B cell (primary cell): ENCODE measurements at regions not wholly inside any gene's neighbourhood (a gene's known extent, or its start where the extent isn't known, plus 50 kb on each side); places are given as distances from the start of the nearest gene placed in this dataset.

Source experiments
- ATAC-seq: fragments of 200-7000 bp; cut with Tn5 transposase; one replicate; pipeline ENCODE4 v1.10.0; 2021; ENCODE audit warnings: low read depth, mild to moderate bottlenecking, moderate number of reproducible peaks, moderate library complexity
- CTCF ChIA-PET: fragments of 350-600 bp; sonication (Branson Sonifier 250); formaldehyde crosslinking; loops from one replicate; lab custom pipeline; 2021; ENCODE audit warnings: antibody characterized with exemption, inconsistent platforms; lab: Charles Lee
- POLR2A ChIA-PET: fragments of 350-600 bp; sonication (Branson Sonifier 250); formaldehyde crosslinking; loops from one replicate; lab custom pipeline; 2021; ENCODE audit warnings: antibody characterized with exemption; lab: Charles Lee
- DNase-seq: peaks from one replicate; pipeline ENCODE4 v3.0.0; 2013
- H2AFZ ChIP-seq: 2 replicates; pipeline ENCODE4 v1.6.1; 2012; ENCODE audit warnings: mild to moderate bottlenecking, low read depth, low read length; ENCODE audit not compliant: insufficient read depth, poor library complexity, severe bottlenecking
- H3K27ac ChIP-seq, 2 donors: 1 replicate in 1 of 2; 2 replicates in 1 of 2; pipeline ENCODE4 v1.5.1; 2012 to 2013; ENCODE audit warnings: low read length in 2 of 2, mild to moderate bottlenecking in 2 of 2, moderate library complexity in 1 of 2
- H3K27me3 ChIP-seq, 4 experiments: fragments of 200-600 bp in 1 of 4; sonication (generic) in 1 of 4; replicated peaks in 1 of 4; 1 replicate in 2 of 4; 2 replicates in 2 of 4; pipeline versions ENCODE4 v1.6.1 to v1.7.0; 2013 to 2016; ENCODE audit warnings: low read length in 3 of 4, mild to moderate bottlenecking in 2 of 4, mixed read lengths in 1 of 4, moderate library complexity in 1 of 4; ENCODE audit not compliant: insufficient read depth in 4 of 4, control insufficient read depth in 3 of 4; ENCODE audit errors: control extremely low read depth in 1 of 4
- H3K36me3 ChIP-seq, 2 experiments: replicated peaks in 1 of 2; 1 replicate in 1 of 2; 2 replicates in 1 of 2; pipeline versions ENCODE4 v1.6.1 to v1.7.1; 2013; ENCODE audit warnings: low read length in 1 of 2; ENCODE audit not compliant: insufficient read depth in 2 of 2, control insufficient read depth in 1 of 2; ENCODE audit errors: control extremely low read depth in 1 of 2, extremely low read depth in 1 of 2
- H3K4me1 ChIP-seq, 2 donors: fragments of 200-600 bp in 1 of 2; sonication (generic) in 1 of 2; 1 replicate in 1 of 2; 2 replicates in 1 of 2; pipeline versions ENCODE4 v1.5.1 to v1.6.1; 2013 to 2017; ENCODE audit warnings: low read length in 2 of 2; ENCODE audit not compliant: control insufficient read depth in 2 of 2, insufficient read depth in 2 of 2
- H3K4me2 ChIP-seq: replicated peaks from 2 replicates; pipeline ENCODE3; 2012; ENCODE audit warnings: mild to moderate bottlenecking, low read depth, low read length; ENCODE audit not compliant: poor library complexity, severe bottlenecking
- H3K4me3 ChIP-seq, 5 experiments: fragments of 200-600 bp in 1 of 5; sonication (generic) in 1 of 5; 1 replicate in 3 of 5; 2 replicates in 2 of 5; pipeline versions ENCODE4 v1.5.1 to v1.7.0; 2011 to 2016; ENCODE audit warnings: low read length in 4 of 5, mild to moderate bottlenecking in 4 of 5, low read depth in 2 of 5, control low read depth in 1 of 5, moderate library complexity in 1 of 5; ENCODE audit not compliant: insufficient read depth in 1 of 5; ENCODE audit errors: control extremely low read depth in 1 of 5, extremely low read depth in 1 of 5
- H3K79me2 ChIP-seq: fragments of 200-600 bp; sonication (generic); one replicate; pipeline ENCODE4 v1.6.0; 2016; ENCODE audit warnings: low read length; ENCODE audit not compliant: control insufficient read depth, insufficient read depth
- H3K9ac ChIP-seq: fragments of 200-600 bp; sonication (generic); 2 replicates; pipeline ENCODE4 v1.6.1; 2017; ENCODE audit warnings: mild to moderate bottlenecking, low read length, moderate library complexity
- H3K9me3 ChIP-seq, 3 donors: one replicate each; pipeline versions ENCODE4 v1.6.1 to v1.7.1; 2013; ENCODE audit warnings: low read length in 2 of 3; ENCODE audit not compliant: control insufficient read depth in 2 of 3, insufficient read depth in 1 of 3; ENCODE audit errors: control extremely low read depth in 1 of 3
- H4K20me1 ChIP-seq: 2 replicates; pipeline ENCODE4 v1.6.0; 2012; ENCODE audit warnings: mild to moderate bottlenecking, low read length; ENCODE audit not compliant: insufficient read depth, control insufficient read depth, poor library complexity, severe bottlenecking
- H3K27ac Mint-ChIP-seq: one replicate; pipeline ENCODE4 v1.8.0; 2021; ENCODE audit warnings: mixed read lengths
- H3K27me3 Mint-ChIP-seq: one replicate; pipeline ENCODE4 v1.8.0; 2021; ENCODE audit warnings: mixed read lengths
- H3K4me1 Mint-ChIP-seq: one replicate; pipeline ENCODE4 v1.8.0; 2021; ENCODE audit warnings: mixed read lengths
- H3K4me3 Mint-ChIP-seq: one replicate; pipeline ENCODE4 v1.8.0; 2021; ENCODE audit warnings: mixed read lengths
- H3K9me3 Mint-ChIP-seq: one replicate; pipeline ENCODE4 v1.8.0; 2022; ENCODE audit warnings: mixed read lengths; ENCODE audit not compliant: insufficient read depth
- CTCF ChIP-seq: fragments of 200-600 bp; IDR thresholded peaks from one replicate; pipeline ENCODE4 v1.8.0; 2022; ENCODE audit warnings: antibody characterized with exemption, mild to moderate bottlenecking
- EZH2 ChIP-seq: IDR thresholded peaks from 2 replicates; pipeline ENCODE4 v1.6.1; 2012; ENCODE audit warnings: borderline replicate concordance, low read depth, mild to moderate bottlenecking, moderate library complexity, low read length; ENCODE audit not compliant: insufficient read depth, poor library complexity, severe bottlenecking
- WGBS: methylation state at CpG from one replicate; pipeline ENCODE4 v1.1.5; 2013; ENCODE audit warnings: missing lambda C conversion rate; ENCODE audit not compliant: insufficient coverage; 5-methylcytosine and 5-hydroxymethylcytosine counted together
- intact Hi-C: fragments of 100-400 bp; cut with micrococcal nuclease; formaldehyde crosslinking; loops from one replicate; pipeline ENCODE4 v1.10.0; 2022

- Histone ChIP-seq H3K79me2 (no peaks in the 10 kb centered on the region), H3K36me3 (no peaks in the 10 kb centered on the region), H2AFZ (no peak overlapping the region), H3K4me1 (peaks cover 6 to 7% of the 10 kb centered on the region in 2 donors), H3K27ac (no peak overlapping the region), H4K20me1 (no peaks in the 10 kb centered on the region), H3K9me3 (no peaks in the 10 kb centered on the region), H3K4me3 (no peak overlapping the region), H3K27me3 (peaks cover 0 to 3% (median 0%) of the 10 kb centered on the region in 4 experiments), H3K9ac (no peak overlapping the region), H3K4me2 (no peak overlapping the region)
- H3K27me3 Mint-ChIP-seq, result no peaks in the 10 kb centered on the region
- H3K27ac Mint-ChIP-seq, result no peak overlapping the region
- no peak for ATAC-seq
- TF ChIP-seq EZH2 (no peak), CTCF (no peak)
- intact Hi-C loops, result no loop called here
- ChIA-PET CTCF (interaction anchor here (2.2 kb wide), 1 partner anchor 12 kb away, joined by 8 read pairs; no protein-coding TSS in a partner anchor), POLR2A (no interaction called here)
- no peaks in the 10 kb centered on the region for H3K9me3 Mint-ChIP-seq
- WGBS, result 91% methylated on average over 12 of the region's 12 CpGs
- H3K4me3 Mint-ChIP-seq, result no peak overlapping the region
- no peak for DNase-seq
- H3K4me1 Mint-ChIP-seq, result peaks cover 11% of the 10 kb centered on the region
These were observed 78.4 kb upstream of the CCDC167 start for GRCh38 chr6:37578104-37578503.

GRCh38 chr6:37576336-37576737 is 76.6 kb upstream of the CCDC167 start:
- no peak overlapping the region for H2AFZ ChIP-seq
- no peaks in the 10 kb centered on the region for H3K4me1 ChIP-seq
- H3K9me3 ChIP-seq, result no peaks in the 10 kb centered on the region
- no peaks in the 10 kb centered on the region for H3K79me2 ChIP-seq
- Mint-ChIP-seq H3K27me3 (no peaks in the 10 kb centered on the region), H3K4me3 (no peak overlapping the region), H3K9me3 (no peaks in the 10 kb centered on the region), H3K27ac (no peak overlapping the region), H3K4me1 (peaks cover 2% of the 10 kb centered on the region)
- intact Hi-C loops, result no loop called here
- no peak overlapping the region for H3K4me3 ChIP-seq
- WGBS, result 93% methylated on average over 4 of the region's 7 CpGs
- DNase-seq (no peak), ATAC-seq (no peak)
- ChIA-PET POLR2A (no interaction called here), CTCF (interaction anchor here (0.7 to 2.2 kb wide), 3 partner anchors 9 to 78 kb away, joined by 3 to 8 read pairs (median 5); no protein-coding TSS in a partner anchor)
- peaks cover 0 to 3% (median 0%) of the 10 kb centered on the region in 4 experiments for H3K27me3 ChIP-seq
- no peaks in the 10 kb centered on the region for H4K20me1 ChIP-seq
- no peaks in the 10 kb centered on the region for H3K36me3 ChIP-seq
- no peak for TF ChIP-seq EZH2
- no peak for TF ChIP-seq CTCF
- no peak overlapping the region for H3K4me2 ChIP-seq
- no peak overlapping the region for H3K27ac ChIP-seq
- H3K9ac ChIP-seq, result no peak overlapping the region
